Bronchial epithelial cell (primary cell): ENCODE measurements at regions not wholly inside any gene's neighbourhood (a gene's known extent, or its start where the extent isn't known, plus 50 kb on each side); places are given as distances from the start of the nearest gene placed in this dataset.

Source experiments
- DNase-seq: peaks from one replicate; pipeline ENCODE4 v3.0.0-alpha.2; 2010; ENCODE audit warnings: low read depth
- FAIRE-seq: peaks from 2 replicates; lab custom pipeline; 2011; peaks lifted over from hg19 to GRCh38; lab: Jason Lieb, UNC
- H3K27me3 ChIP-seq: 2 replicates; pipeline ENCODE4 v1.5.1; 2011; ENCODE audit warnings: low read length; ENCODE audit not compliant: control insufficient read depth, insufficient read depth
- H3K36me3 ChIP-seq: 2 replicates; pipeline ENCODE4 v1.5.1; 2011; ENCODE audit warnings: low read length; ENCODE audit not compliant: control insufficient read depth, insufficient read depth
- H3K4me3 ChIP-seq: 2 replicates; pipeline ENCODE4 v1.5.1; 2011; ENCODE audit warnings: mild to moderate bottlenecking, low read depth, low read length, control low read depth
- TF ChIP-seq, protein P1 (sequence below): IDR thresholded peaks from 2 replicates; pipeline ENCODE4 v1.5.1; 2011; ENCODE audit warnings: mild to moderate bottlenecking, moderate library complexity, low read length, control low read depth, inconsistent platforms; ENCODE audit not compliant: insufficient read depth, severe bottlenecking

GRCh38 chr5:112472614-112473013 is 53.5 kb upstream of the EPB41L4A start:
- DNase-seq (no peak), FAIRE-seq (no peak)
- Histone ChIP-seq H3K4me3 (no peak overlapping the region), H3K27me3 (no peaks in the 10 kb centered on the region), H3K36me3 (no peaks in the 10 kb centered on the region)
- TF ChIP-seq, protein P1, sequence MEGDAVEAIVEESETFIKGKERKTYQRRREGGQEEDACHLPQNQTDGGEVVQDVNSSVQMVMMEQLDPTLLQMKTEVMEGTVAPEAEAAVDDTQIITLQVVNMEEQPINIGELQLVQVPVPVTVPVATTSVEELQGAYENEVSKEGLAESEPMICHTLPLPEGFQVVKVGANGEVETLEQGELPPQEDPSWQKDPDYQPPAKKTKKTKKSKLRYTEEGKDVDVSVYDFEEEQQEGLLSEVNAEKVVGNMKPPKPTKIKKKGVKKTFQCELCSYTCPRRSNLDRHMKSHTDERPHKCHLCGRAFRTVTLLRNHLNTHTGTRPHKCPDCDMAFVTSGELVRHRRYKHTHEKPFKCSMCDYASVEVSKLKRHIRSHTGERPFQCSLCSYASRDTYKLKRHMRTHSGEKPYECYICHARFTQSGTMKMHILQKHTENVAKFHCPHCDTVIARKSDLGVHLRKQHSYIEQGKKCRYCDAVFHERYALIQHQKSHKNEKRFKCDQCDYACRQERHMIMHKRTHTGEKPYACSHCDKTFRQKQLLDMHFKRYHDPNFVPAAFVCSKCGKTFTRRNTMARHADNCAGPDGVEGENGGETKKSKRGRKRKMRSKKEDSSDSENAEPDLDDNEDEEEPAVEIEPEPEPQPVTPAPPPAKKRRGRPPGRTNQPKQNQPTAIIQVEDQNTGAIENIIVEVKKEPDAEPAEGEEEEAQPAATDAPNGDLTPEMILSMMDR, result no peak

- Histone ChIP-seq H3K4me3 (no peak overlapping the region), H3K27me3 (no peaks in the 10 kb centered on the region), H3K36me3 (no peaks in the 10 kb centered on the region)
- TF ChIP-seq, protein P1, result no peak
- DNase-seq, result no peak
- FAIRE-seq, result no peak
These were observed 54.9 kb upstream of the EPB41L4A start for GRCh38 chr5:112473989-112474388.

- FAIRE-seq, result no peak
- Histone ChIP-seq H3K4me3 (no peak overlapping the region), H3K27me3 (no peaks in the 10 kb centered on the region), H3K36me3 (no peaks in the 10 kb centered on the region)
- TF ChIP-seq, protein P1, result no peak
- DNase-seq, result peak; percentile 64
These were observed 56.8 kb upstream of the EPB41L4A start for GRCh38 chr5:112475747-112476365.

- Histone ChIP-seq H3K27me3 (no peaks in the 10 kb centered on the region), H3K4me3 (no peak overlapping the region), H3K36me3 (no peaks in the 10 kb centered on the region)
- FAIRE-seq (no peak), DNase-seq (peak; percentile 94)
- TF ChIP-seq, protein P1, result no peak
These were observed 60.3 kb upstream of the EPB41L4A start for GRCh38 chr5:112479418-112479817.

DNA sequence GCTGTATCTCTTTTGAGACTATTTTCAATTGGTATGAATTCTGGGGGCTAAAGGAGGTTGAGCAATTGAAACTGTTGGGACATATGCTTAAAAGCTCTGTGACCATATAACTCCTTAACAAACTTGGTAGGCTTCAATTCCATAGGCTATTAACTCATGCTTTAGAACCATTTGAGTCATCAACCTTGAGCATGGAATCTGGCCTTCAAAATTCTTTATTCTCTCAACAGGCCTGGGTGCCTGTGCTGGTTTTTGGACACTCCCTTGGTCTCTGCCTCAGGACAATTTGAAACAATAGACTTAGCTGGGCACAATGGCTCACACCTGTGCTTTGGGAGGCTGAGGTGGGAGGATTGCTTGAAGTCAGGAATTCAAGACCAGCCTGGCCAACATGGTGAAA is 61.4 kb upstream of the EPB41L4A start:
- H3K4me3 ChIP-seq, result no peak overlapping the region
- no peaks in the 10 kb centered on the region for H3K27me3 ChIP-seq
- DNase-seq, result peak; percentile 56
- FAIRE-seq, result peak; percentile 43
- TF ChIP-seq, protein P1, result no peak
- no peaks in the 10 kb centered on the region for H3K36me3 ChIP-seq

DNA sequence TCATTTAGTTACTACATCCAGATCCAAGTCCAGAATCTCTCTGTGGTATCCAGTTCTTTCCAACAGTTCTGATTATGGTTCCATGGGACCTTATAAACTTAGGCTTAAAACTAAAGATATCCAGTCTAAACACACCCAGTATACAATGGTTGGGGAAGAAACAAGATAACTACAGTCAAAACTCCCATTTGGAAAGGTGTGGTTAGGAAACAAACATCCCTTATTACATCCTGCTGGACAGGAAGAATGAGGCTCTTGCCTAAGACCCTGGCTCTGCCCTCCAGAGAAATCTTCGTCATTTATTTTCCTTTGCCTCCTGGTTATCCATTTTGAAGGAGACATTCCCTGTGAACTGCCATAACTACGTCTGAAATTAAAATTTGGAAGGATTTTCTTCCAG is 64.6 kb upstream of the EPB41L4A start:
- TF ChIP-seq, protein P1, result no peak
- Histone ChIP-seq H3K4me3 (no peak overlapping the region), H3K27me3 (no peaks in the 10 kb centered on the region), H3K36me3 (no peaks in the 10 kb centered on the region)
- DNase-seq (no peak), FAIRE-seq (no peak)
